ENCODE measurements at regions not wholly inside any gene's neighbourhood (a gene's known extent, or its start where the extent isn't known, plus 50 kb on each side); places are given as distances from the start of the nearest gene placed in this dataset.

DNA sequence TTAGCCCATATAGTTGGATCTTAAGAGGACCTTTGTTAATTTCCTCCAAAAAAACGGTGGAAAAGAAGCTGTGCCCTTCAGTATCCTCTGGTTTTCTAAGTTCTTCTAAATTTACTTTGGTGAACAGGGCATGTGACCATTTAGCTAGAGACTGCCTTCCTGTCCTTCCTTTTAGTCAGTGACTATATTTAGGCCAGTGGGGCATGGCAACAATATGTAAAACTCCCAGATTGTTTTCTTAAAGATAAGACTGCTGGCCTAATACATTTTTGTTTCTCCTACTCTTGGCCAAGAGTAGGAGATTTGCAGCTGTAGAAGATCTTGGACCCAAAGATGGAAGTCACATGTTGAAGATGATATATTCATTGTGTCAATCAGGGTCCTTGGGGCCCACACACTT, 325.1 kb upstream of the DCN start:
- no peak overlapping the region for H3K27ac ChIP-seq
- no peak for TF ChIP-seq ZFX (IDR thresholded peaks at IDR 0.05)
- TF ChIP-seq, protein P1, sequence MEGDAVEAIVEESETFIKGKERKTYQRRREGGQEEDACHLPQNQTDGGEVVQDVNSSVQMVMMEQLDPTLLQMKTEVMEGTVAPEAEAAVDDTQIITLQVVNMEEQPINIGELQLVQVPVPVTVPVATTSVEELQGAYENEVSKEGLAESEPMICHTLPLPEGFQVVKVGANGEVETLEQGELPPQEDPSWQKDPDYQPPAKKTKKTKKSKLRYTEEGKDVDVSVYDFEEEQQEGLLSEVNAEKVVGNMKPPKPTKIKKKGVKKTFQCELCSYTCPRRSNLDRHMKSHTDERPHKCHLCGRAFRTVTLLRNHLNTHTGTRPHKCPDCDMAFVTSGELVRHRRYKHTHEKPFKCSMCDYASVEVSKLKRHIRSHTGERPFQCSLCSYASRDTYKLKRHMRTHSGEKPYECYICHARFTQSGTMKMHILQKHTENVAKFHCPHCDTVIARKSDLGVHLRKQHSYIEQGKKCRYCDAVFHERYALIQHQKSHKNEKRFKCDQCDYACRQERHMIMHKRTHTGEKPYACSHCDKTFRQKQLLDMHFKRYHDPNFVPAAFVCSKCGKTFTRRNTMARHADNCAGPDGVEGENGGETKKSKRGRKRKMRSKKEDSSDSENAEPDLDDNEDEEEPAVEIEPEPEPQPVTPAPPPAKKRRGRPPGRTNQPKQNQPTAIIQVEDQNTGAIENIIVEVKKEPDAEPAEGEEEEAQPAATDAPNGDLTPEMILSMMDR (conservative IDR thresholded peaks at IDR 0.05) = no peak

DNA sequence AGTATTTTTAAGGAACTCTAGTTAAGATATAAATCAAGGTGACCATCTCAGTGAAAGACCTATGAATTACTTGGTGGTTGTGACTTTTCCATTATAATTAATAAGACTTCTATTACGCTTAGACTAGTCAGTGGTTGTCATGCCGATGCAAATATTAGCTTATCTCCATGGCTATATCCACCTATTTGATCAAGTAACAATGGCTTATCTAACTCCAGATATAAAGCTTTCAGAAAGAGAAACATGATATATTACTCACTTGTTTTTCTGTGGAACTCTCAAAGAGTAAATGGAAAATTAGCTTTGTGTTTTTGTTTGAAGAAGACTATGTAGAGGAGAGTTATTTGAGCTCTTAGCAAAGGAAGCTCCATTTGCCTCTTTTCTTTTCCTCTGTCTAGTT, 323.8 kb upstream of the DCN start:
- no peak overlapping the region for H3K27ac ChIP-seq
- TF ChIP-seq, protein P1 (conservative IDR thresholded peaks at IDR 0.05) = no peak
- no peak for TF ChIP-seq ZFX (IDR thresholded peaks at IDR 0.05)

DNA sequence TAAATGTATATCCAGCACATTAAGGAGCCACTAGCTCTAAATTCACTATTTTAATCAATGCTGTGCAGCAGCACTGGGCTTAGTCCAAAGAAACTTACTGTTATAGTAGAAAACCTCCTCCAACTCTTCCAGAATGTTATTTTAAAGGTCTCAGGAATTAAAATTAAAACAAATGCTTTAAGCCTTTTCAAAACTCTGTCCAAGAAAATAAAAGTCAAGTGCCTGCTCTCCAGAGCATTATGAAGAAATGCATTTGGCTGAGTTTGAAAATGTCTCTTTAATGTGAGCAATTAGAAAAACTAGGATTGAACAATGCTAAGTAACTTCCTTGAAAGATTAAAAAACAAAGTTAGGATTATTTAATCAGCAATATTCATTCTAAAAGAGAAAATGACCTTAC, 322.4 kb upstream of the DCN start:
- TF ChIP-seq, protein P1 (conservative IDR thresholded peaks at IDR 0.05) = no peak
- no peak for TF ChIP-seq ZFX (IDR thresholded peaks at IDR 0.05)

DNA sequence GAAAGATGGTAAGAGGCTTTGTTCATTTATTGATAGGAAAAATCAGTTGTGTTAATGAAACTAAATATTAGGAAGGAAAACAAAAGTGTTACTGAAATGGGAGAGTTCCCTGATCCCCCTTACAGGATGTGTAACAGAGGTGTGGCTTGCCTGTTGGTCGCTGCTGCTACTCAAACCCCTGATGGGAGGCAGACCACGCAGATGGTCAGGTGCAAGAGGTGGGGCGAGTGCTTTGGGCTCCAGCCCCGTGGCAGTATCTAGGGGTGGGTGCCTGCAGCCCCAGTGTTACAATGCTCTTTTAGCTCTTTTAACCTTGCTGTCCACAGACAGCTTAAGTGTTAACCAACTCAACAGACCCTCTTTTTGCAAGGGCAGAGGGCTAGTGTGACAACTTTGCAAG, 319.6 kb upstream of the DCN start:
- TF ChIP-seq ZFX (IDR thresholded peaks at IDR 0.05) = no peak
- TF ChIP-seq, protein P1 (conservative IDR thresholded peaks at IDR 0.05) = no peak
- H3K27ac ChIP-seq = no peak overlapping the region

More for the DNA sequence above, 322.4 kb upstream of the DCN start:
- no peak overlapping the region for H3K27ac ChIP-seq

DNA sequence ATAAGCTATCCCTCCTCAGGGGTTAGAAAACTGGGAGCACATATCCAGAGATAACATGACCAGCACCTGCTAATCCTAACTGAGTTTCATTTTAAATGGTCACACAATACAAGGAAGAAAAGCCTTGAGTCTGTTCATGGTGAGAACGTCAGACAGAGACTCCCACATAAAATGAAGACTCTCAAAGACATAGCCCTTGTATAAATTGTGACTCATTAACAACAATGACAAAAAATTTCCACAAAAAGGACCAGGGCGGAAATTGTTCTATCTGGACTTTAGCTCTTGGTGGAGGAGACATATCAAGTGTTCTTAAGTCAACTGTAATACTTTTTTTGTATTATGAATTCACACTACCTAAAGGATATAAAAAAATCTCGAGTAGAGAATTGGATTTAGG, 313.7 kb upstream of the DCN start:
- H3K27ac ChIP-seq = no peak overlapping the region
- no peak for TF ChIP-seq ZFX (IDR thresholded peaks at IDR 0.05)
- TF ChIP-seq, protein P1 (conservative IDR thresholded peaks at IDR 0.05) = no peak

DNA sequence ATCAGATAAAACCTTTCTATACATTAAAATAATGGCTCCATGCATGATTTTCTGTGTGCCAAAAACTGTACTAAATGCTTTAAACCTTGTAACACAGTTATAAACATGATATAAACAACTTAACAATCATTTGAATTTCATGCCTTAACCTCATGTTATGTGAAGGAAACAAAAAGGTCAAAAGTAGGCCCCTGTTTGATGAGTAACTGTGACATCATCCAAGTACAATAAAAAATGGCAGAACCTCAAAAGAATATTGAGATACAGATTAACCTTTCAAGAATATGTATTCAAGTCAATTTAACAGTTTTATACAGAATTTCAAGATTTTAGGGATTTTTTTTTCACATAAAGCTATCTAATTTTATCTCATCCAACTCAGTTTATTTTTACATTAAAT, 310.7 kb upstream of the DCN start:
- TF ChIP-seq, protein P1 (conservative IDR thresholded peaks at IDR 0.05) = no peak
- TF ChIP-seq ZFX (IDR thresholded peaks at IDR 0.05) = no peak
- H3K27ac ChIP-seq = no peak overlapping the region

DNA sequence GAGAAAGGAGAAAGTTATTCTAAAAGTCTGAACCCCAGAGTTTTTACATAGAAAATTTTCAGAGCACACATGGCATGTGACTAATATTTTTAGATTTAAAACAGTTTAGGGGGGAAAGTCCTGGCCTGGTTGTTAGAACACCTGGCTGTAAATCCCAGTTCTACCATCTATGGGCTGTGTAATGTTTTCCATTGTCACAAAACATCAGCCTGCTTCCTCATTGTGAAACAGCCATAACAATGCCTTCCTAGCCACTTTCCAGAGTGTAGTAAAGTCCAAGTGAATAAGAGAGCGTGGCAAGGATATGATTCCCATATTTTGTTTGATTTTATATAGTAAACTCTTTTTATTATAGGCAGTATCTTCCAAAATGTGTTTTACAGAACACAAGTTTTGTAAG, 310.0 kb upstream of the DCN start:
- no peak overlapping the region for H3K27ac ChIP-seq
- TF ChIP-seq, protein P1 (conservative IDR thresholded peaks at IDR 0.05) = no peak
- TF ChIP-seq ZFX (IDR thresholded peaks at IDR 0.05) = no peak
